HG02885 (cell line): ENCODE measurements at regions not wholly inside any gene's neighbourhood (a gene's known extent, or its start where the extent isn't known, plus 50 kb on each side); places are given as distances from the start of the nearest gene placed in this dataset.
A peak's percentile ranks its signal among the peaks of the same experiment; 100 is the strongest.

Experiments
- ATAC-seq: cut with Tn5 transposase; IDR thresholded peaks from one replicate; pipeline ENCODE4 v1.9.1; 2021; ENCODE audit warnings: mild to moderate bottlenecking; ENCODE audit not compliant: unreplicated experiment, poor library complexity

DNA sequence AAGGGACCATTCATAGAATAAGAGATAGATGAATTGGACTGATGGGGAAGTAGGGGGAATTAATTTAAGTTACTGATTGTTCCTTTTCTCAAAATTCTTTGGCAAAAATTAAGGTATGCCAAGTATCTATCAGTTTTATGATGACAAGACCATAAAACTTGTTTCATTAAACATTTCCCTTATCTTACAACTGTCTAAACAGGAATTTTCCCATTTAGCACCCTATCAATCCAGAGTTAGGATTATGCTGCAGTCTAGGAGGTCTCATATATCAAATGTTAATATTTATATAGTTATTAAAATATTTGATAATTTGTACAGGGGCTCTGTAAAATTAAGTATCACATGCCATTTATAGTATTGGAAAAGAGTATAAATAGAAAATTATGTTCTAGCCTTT, 51.5 kb upstream of the ARID1B start:
- no peak for ATAC-seq

DNA sequence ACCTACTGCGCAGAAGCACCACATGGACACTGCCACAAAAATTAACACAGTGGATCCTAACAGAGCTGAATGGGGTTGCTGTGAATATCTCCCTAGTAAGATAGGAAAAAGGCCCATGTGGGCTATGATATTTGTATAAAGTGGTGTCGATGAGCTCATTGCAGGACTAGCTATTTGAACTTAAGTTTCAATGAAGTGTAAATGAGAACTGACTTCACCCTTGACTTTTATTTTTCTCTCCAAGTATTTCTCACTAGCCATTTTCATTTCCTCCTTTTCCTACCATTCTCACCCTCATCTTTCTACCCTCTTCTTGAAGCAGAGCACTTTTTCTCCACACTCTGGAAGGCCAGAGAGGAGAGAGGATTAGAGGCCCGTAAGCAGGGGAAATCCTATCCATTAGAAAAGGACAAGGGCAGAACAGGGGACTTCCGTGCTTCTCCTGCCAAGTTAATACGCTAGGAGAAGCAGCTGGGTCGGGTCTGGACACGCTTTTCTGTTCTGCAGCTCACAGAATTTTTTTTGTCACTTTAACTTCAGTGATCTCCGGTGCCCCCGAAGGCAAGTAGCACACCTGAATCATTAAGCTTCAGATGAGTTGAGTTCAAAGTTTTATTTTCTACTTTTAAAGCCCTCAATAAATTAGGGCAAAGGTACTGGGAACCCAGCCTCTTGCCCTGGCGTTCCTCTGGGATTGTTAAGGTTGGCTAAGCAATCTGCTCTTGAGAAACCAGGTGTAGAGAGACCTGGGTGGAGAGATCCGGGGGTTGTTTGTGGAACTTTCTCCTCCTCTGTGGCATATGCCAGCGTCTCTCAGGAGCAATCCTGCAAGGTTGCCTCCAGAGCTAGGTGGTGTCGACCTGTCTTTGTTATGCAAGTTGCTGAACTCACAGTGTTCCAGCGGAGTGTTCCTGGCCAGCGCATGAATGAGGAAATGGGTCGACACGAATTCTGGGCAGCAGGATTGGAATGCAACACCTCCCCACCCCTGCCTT, 56.2 kb upstream of the ARID1B start:
- ATAC-seq: peak; percentile 64

DNA sequence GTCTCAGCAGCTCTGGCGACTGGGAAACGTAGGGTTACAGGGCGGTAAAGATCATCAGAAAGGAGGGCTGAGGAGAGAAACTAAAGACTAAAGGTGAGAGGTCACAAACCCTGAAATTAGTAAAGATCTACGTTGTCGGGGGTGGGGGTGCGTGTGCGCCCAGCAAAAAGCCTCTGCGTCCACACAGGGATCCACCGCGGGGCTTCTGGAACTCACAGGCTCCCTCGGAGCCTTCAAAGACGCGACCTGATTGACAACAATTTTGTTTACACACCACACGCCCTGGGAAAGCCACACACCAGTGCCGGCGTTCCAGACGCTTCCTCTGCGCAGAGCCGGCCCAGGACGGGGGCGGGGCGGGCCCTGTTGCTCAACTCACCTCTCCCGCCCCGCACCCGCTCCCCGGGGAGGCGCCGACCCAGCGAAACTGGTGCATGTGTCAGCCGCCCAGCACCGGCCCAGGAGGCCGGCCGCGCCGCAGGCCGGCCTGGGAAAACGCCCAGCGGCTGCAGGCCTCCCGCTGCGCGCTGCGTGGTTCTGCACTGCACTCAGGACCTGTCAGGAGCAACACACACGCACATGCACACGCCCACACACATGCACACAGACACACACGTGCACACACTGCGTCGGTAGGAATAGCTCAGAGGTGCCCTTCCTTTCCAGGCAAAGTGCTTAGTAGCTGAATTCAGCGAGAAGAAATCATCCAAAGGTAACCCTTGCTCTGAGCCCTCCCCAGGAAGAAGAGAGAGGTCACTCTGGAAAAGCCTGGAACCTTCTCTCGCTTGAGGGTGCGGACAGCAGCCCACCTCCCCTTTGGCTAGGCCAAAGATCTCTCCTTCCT, 57.2 kb upstream of the ARID1B start:
- ATAC-seq: peak; percentile 85

DNA sequence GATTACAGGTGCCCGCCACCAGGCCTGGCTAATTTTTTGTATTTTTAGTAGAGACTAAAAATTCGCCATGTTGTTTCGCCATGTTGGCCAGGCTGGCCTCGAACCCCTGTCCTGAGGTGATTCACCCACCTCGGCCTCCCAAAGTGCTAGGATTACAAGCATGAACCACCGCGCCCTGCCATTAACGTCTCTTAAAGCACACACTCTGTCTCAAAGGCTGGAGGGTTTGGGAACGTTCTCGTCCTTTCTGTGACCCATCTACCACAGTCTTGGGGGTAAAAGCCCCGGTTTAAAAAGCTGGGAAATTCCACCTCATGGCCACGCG, 57.8 kb upstream of the ARID1B start:
- ATAC-seq: no peak

DNA sequence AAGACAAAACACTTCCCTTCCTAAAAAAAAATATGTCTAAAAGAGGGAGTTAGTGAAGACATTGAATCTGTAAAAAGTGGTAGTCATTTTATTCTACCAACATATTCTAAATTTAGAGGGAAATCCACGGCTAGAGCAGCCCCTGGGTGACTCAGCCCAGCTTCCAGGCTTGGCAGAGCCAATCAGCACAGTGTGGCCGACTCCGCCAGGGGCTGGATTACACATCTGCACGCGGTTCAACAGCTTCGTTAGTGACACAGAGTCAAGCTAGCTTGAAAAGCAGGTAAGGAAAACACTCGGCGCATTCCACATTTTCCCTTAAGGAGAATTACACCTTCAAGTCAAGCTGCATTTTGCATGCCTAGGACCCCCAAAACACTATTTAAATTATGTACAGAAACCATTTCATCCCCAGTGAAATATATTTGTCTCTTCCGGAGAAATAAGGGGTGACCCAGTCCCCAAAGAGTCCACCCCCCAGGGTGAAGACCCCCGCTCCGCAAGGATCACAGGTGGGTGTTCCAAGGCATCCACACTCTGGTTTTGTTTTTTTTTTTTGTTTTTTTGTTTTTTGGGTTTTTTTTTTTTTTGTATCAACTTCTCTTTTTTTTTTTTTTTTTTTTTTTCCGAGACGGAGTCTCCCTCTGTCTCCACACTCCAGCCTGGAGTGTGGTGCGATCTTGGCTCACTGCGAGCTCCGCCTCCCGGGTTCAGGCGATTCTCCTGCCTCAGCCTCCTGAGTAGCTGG, 58.4 kb upstream of the ARID1B start:
- no peak for ATAC-seq

DNA sequence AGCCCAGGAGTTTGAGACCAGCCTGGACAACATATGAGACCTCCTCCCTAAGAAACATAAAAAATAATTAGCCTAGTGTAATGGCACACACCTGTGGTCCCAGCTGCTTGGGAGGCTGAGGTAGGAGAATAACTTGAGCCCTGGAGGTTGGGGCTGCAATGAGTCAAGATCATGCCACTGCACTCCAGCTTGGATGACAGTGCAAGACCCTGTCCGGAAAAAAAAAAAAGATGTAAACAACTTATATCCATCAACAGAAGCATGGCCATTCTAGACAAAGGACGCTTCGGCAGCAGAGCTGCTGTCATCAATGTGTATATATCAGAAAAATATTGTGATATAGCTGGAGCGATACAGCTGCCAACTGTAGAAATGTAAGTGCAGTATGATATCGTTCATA, 59.6 kb upstream of the ARID1B start:
- ATAC-seq: no peak

DNA sequence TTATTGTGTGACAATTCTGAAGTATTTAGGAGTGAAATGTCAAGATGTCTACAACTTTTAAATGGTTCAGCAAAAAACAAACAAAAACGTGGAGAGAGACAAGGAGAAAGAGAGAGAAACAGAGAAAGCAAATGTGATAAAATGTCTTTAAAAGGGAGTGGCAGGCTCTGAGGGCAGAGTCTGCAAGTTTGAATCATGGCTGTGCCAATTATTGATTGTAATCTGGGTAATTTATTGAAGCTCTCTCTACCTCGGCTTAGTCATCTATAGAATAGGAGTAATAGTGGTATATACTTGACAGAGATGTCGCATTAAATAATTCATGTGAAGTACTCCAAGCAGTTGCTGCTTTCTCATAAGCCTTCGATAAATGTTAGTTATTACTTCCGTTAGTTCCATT, 61.3 kb upstream of the ARID1B start:
- no peak for ATAC-seq

DNA sequence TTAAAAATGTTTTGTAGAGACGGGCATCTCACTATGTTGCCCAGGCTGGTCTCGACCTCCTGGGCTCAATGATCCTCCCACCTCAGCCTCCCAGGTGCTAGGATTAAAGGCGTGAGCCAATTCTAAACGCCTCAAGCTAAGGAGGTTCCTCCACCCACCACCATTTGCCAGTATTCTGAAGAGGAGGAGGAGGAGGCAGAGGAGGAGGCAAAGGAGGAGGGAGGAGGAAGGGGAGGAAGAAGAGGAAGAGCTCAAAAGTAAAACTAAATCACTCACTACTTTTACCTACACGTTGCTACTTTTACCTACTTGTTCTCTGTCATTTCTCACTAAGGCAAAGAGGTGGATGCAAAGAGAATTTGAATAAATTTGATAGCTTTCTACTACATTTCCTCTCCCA, 63.6 kb upstream of the ARID1B start:
- no peak for ATAC-seq

DNA sequence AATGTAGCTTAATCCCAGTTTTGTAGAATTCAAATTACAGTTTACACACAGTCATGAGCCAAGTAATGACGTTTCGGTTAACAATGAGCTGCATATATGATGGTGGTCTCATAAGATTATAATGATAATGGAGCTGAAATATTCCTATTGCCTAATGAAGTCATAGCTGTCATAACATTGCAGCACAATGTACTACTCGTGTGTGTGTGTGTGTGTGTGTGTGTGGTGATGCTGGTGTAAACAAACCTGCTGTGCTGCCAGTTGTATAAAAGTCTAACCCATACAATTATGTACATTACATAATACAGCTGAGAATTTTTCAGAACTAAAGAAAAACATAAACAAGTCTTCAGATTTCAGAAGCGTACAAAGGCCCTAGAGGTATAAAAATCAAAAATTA, 66.7 kb upstream of the ARID1B start:
- ATAC-seq: no peak

DNA sequence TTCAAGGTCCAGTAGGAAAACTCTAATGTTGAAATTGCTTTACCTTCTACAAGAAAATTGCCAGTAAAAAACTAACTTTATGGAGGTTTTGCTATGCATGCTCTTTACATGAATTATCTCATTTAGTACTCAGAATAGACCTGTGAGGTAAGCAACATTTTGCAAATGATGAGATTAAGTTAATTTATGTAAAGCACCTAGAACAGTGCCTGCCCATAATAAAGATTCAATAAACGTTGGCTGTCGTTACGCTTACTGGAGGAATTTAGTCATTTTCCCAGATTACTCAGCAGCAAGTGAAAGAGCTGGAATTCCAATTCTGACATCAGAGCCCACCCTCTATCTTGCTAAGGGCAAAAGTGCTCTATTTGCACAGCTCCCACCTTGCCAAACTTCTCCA, 69.4 kb upstream of the ARID1B start:
- ATAC-seq: no peak

DNA sequence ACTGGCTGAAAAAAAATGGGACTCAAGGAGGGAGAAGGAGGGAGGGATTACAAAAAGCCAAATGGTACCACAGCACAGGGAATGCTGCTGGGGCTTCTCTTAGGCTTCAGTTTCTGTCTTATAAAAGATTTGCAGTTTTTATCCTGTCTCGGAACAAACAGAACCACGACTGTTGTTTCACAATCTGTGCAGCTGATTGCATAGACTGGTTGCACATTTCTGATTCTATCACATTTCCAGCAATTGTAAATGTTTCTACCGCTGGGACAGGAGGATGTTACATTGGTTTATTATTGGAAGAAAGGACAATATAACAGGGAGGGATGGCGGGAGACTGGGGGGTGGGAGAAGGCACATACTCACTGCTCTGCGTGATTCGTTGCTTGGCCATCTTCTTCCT, 73.5 kb upstream of the ARID1B start:
- ATAC-seq: no peak

DNA sequence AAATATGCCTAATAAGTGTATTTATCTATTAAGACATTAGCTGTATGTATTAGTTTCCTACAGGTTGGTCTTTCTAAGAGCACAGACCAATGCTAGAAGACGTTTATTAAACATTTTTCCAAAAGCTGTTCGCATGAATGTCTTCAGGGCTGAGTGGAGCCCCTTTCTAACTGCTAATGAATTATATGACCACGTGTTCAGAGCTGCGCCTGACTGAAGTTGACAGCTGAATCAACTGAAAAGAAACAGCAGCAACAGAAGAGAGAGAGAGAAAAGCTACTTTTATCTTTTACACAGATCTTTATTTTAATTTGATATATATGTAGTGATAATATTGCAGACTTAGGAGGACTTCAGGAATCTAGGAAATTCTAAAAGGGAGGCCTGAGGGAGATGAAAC, 75.2 kb upstream of the ARID1B start:
- no peak for ATAC-seq

DNA sequence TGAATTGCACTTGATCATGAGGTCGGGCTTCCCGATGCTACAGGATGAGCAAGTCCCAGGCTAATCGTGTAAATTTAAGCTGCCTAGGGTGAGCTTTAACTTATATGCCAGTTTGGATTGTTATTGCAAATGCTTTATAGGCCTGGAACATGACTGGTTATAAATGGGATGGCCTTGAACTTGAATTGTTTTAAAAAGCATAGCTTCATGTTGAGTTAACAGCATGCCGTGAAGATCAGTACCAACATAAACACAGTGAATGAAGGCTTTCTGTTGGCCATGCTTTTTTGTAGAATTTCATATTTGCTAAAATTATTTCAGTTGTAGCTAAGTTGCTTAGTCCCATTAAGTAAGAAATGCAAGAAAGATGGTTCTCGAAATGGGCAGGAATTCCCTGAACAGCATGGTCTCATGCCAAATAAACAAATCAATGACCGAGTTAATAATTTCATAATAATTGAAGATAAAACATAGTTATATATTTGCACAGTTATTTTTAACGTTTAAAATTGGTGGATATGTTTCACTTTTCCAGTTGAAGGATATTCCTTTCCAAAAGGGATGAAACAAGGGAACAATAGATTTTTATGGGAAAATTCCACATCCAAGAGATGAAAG, 76.6 kb upstream of the ARID1B start:
- ATAC-seq: no peak

DNA sequence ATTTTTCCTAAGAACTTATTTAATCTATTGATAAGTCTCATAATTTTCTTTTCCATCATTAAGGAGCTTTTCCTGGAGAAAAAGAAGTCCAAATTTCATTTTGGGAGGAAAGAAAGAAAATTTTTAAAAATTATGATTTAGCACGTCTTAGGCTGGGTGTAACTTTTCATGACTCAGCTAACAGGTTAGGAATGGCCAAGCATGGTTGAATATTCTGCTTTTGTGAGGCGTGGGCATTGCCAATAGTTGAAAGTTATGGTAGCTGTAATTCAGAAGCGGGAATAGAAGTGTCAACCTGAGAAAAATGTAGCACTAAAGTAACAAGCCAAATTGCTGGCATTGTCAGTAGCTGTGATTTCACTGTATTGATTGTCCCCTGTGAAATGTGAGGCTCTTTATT, 77.2 kb upstream of the ARID1B start:
- ATAC-seq: no peak

DNA sequence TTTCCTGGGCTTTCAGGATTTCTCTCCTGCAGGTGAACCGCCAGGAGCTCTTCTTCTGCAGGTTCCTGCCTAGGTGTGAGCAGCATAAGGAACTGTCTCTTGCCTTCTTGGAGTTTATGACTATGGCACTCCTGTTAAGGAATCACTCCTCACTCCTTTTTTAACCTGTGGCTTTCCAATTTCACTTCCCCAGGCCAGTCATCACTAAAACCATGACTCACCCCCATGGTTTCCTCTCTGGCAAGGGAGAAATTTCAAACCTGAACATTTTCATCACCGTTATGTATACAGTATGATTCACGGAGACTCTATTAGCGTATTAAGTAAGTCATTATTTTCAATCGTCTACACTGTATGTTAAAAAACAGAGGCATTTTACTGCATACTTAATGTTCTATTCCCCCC, 78.2 kb upstream of the ARID1B start:
- ATAC-seq: peak; percentile 44

DNA sequence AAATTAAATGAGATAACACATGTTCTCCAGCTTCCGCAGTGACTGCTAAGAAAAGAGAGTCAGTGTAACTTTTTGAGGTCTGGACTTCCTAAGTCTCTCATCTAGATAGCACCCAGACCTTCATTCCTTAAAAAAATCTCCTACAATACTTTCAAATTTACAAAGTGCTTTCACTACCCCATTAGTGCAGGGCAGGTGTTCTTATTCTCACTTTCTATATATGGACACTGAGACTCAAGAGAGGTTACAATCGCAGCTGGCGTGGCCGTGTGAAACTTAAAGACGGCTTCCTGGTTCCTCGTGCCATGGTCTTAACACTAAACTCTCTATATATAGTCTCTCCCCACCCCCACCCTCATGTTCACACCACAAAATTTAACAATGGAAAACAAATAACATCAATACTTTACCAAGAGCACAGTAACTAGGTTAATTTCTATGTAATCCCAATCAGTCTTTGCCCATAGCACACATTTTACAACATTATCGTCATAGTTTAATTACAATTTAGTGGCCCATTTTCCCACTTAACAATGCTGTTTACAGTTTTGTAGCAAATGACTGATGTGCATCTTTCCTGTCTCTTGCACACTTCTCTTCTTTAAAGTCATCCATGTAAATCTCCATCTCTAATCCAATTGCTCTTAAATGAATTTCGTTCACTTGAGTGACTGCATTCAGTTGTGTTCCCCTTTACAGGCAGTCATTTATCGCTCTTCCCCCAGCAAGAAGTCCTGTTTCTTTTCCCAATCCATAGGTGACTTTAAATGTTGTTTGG, 78.8 kb upstream of the ARID1B start:
- ATAC-seq: peak; percentile 82

DNA sequence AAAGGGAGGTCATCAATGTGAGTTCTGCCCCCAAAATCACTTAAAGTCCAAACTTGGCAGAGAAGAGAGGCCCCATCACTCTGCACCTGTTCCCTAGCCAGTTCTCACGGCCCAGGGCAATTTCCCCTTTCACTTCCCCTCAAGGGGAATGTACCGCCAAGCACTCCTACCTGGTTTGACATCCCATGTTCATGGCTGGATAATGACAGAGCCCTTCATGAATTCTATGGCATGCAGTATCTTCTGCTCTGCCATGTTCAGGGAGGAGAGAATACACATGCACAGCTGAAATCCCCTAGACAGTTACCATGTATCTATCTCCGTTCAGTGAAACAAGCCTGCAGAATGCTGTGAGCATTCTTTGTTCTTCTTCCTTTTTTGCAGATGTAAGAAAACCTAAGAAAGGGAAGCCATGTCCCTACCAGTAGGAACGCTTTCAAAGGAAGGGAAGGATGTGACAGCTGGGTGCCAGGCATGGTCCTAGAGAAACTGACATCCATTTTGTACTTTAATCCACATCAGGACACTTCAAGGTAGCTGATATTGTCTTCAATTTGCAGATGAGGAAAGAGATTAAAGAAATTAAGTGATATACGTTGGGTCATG, 79.8 kb upstream of the ARID1B start:
- peak; percentile 34 for ATAC-seq

DNA sequence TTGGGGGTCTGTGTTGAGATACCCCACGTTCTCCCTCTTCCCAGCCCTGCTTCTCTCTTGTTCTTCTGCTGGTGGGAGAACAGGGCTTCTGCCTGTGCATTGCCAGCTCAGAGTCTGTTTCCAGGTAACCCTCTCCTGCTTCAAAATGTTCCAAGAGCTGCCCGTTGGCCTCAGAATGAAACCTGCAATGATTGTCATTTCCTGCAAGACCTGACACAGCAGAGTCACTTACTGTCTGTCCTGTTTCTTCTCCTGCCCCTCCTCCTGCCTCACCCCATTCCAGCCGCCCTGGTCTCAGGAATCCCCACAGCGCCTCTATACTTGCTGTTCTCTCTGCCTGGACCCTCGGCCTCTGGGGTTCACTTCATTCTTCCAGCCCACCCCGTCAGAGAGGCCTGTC, 81.4 kb upstream of the ARID1B start:
- ATAC-seq: no peak

DNA sequence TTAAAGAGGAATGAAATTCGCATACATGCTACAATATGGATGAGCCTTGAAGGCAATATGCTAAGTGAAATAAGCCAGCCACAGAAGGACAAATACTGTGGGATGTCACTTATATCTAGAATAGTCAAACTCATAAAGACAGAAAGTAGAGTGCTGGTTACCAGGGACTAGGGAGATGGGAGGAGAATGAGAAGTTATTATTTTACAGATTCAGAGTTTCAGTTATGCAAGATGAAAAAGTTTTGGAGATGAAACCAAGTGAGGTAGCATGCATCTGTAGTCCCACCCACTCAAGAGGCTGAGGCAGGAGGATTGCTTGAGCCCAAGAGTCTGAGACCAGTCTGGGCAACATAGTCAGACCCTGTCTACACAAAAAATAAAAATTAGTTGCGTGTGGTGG, 82.5 kb upstream of the ARID1B start:
- ATAC-seq: no peak
